Nephron progenitor cell (in vitro differentiated cells): ENCODE measurements at regions not wholly inside any gene's neighbourhood (a gene's known extent, or its start where the extent isn't known, plus 50 kb on each side); places are given as distances from the start of the nearest gene placed in this dataset.

Experiments
- DNase-seq: peaks from one replicate; pipeline ENCODE4 v3.0.0; 2021
- H3K27ac Mint-ChIP-seq: 2 replicates; pipeline ENCODE4 v1.8.0; 2021; ENCODE audit warnings: mild to moderate bottlenecking, moderate library complexity, mixed read lengths
- H3K27me3 Mint-ChIP-seq: 2 replicates; pipeline ENCODE4 v1.8.0; 2021; ENCODE audit warnings: mild to moderate bottlenecking, low read depth, mixed read lengths; ENCODE audit not compliant: poor library complexity
- H3K36me3 Mint-ChIP-seq: 2 replicates; pipeline ENCODE4 v1.8.0; 2021; ENCODE audit warnings: low read depth, mixed read lengths
- H3K4me1 Mint-ChIP-seq: 2 replicates; pipeline ENCODE4 v1.8.0; 2021; ENCODE audit warnings: mixed read lengths
- H3K4me3 Mint-ChIP-seq: 2 replicates; pipeline ENCODE4 v1.8.0; 2021; ENCODE audit warnings: mild to moderate bottlenecking, moderate library complexity, mixed read lengths
- H3K9me3 Mint-ChIP-seq: 2 replicates; pipeline ENCODE4 v1.8.0; 2021; ENCODE audit warnings: mild to moderate bottlenecking, moderate library complexity, mixed read lengths
- TF ChIP-seq, protein P1 (sequence below): fragments of 200-600 bp; sonication (generic); IDR thresholded peaks from 2 replicates; pipeline ENCODE4 v1.5.0; 2021; ENCODE audit warnings: antibody characterized with exemption

DNA sequence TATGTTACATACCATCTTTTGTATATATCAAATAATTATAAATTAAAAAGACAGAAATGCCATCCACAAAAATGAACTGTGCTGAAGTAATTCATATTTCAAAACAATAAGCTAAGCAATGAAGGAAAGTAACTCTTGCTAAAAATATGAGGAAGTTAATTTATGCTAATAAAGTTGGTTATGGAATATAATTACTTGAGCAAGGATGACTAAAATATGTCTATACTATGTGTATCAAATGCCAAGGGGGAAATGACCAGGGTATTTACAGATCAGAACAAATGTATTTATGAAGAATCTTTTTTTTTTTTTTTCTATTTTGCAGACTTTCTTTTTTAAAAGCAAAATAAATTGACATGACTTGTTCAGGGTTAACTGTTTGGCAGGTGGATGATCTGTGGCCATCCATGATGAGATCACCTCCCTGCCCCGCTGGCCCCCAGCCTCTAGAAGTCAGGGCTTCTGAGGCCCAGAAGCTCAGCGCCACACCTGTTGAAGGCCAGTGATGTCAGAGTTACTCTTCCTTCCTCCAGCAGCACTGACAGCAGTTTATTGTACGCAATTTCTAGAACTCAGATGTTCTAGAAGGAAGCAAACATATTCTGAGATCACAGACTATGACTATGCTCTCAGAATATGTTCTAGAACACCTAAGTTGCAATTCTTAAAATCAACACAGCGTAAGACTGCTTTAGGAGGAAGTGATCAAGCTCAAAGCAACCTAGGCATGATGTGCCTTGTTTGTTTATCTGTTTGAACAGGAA, 196.1 kb upstream of the KLF14 start:
- H3K9me3 Mint-ChIP-seq: no peaks in the 10 kb centered on the region
- TF ChIP-seq, protein P1, sequence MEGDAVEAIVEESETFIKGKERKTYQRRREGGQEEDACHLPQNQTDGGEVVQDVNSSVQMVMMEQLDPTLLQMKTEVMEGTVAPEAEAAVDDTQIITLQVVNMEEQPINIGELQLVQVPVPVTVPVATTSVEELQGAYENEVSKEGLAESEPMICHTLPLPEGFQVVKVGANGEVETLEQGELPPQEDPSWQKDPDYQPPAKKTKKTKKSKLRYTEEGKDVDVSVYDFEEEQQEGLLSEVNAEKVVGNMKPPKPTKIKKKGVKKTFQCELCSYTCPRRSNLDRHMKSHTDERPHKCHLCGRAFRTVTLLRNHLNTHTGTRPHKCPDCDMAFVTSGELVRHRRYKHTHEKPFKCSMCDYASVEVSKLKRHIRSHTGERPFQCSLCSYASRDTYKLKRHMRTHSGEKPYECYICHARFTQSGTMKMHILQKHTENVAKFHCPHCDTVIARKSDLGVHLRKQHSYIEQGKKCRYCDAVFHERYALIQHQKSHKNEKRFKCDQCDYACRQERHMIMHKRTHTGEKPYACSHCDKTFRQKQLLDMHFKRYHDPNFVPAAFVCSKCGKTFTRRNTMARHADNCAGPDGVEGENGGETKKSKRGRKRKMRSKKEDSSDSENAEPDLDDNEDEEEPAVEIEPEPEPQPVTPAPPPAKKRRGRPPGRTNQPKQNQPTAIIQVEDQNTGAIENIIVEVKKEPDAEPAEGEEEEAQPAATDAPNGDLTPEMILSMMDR: no peak
- DNase-seq: no peak
- H3K27me3 Mint-ChIP-seq: peaks cover 6% of the 10 kb centered on the region
- no peaks in the 10 kb centered on the region for H3K36me3 Mint-ChIP-seq
- H3K4me3 Mint-ChIP-seq: no peak overlapping the region
- H3K4me1 Mint-ChIP-seq: peaks cover 27% of the 10 kb centered on the region
- H3K27ac Mint-ChIP-seq: no peak overlapping the region

DNA sequence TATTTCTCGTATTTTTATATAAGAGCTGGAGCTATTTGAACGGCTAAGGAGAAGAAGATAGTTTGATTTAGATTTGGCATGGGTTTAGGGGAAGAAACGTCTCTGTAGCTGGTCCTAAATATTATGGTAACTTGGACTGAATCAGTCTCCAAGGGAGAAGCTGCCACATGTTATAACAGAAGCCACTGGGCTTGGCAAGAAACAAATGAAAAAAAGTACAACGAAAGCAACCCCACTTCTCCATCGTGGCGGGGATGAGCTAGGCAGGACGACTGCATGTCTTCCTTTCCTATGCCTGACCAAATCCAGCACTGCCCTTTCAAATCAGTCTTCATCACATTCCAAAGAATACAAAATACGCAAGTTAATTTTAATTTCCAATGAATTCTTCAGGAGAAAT, 196.7 kb upstream of the KLF14 start:
- H3K27ac Mint-ChIP-seq: no peak overlapping the region
- no peak overlapping the region for H3K4me3 Mint-ChIP-seq
- peaks cover 5% of the 10 kb centered on the region for H3K27me3 Mint-ChIP-seq
- TF ChIP-seq, protein P1: no peak
- no peaks in the 10 kb centered on the region for H3K9me3 Mint-ChIP-seq
- no peak for DNase-seq
- peaks cover 21% of the 10 kb centered on the region for H3K4me1 Mint-ChIP-seq
- H3K36me3 Mint-ChIP-seq: no peaks in the 10 kb centered on the region

DNA sequence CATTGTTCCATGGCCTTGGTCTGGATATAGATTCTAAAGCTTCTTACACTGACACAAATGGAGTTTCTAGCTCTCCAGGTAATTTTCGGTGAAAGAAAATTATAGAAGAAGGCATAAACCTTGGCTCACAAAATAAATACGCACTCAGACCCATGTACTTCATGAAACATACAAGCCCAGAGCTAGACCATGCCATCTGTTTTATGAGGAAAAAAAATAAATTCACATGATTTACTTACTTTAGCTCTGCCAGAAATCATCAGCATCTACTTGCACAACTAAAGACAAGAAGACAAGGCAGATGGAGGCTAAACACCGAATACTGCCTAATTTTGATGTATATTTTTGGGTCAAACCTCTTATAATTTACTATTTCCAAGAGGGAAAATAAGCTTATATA, 197.4 kb upstream of the KLF14 start:
- H3K36me3 Mint-ChIP-seq: no peaks in the 10 kb centered on the region
- no peak for DNase-seq
- no peak overlapping the region for H3K27ac Mint-ChIP-seq
- no peaks in the 10 kb centered on the region for H3K9me3 Mint-ChIP-seq
- H3K4me1 Mint-ChIP-seq: peaks cover 14% of the 10 kb centered on the region
- H3K4me3 Mint-ChIP-seq: no peak overlapping the region
- TF ChIP-seq, protein P1: no peak
- peaks cover 5% of the 10 kb centered on the region for H3K27me3 Mint-ChIP-seq

DNA sequence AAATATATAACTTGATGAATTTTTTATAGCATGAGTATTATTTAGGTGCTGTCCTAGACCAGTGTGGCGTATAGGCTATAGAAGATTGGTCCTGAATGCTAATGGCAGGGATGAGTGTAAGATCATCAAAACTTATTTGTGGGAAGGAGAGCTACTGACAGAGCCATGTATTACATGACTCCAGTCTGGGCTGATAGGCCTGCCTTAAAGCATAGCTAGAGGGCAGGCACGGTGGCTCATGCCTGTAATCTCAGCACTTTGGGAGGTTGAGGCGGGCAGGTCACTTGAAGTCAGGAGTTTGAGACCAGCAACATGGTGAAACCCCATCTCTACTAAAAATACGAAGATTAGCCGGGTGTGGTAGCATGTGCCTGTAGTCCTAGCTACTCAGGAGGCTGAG, 198.1 kb upstream of the KLF14 start:
- Mint-ChIP-seq H3K27me3 (peaks cover 5% of the 10 kb centered on the region), H3K36me3 (no peaks in the 10 kb centered on the region), H3K9me3 (no peaks in the 10 kb centered on the region), H3K4me3 (no peak overlapping the region), H3K4me1 (peaks cover 15% of the 10 kb centered on the region), H3K27ac (no peak overlapping the region)
- TF ChIP-seq, protein P1: no peak
- no peak for DNase-seq

DNA sequence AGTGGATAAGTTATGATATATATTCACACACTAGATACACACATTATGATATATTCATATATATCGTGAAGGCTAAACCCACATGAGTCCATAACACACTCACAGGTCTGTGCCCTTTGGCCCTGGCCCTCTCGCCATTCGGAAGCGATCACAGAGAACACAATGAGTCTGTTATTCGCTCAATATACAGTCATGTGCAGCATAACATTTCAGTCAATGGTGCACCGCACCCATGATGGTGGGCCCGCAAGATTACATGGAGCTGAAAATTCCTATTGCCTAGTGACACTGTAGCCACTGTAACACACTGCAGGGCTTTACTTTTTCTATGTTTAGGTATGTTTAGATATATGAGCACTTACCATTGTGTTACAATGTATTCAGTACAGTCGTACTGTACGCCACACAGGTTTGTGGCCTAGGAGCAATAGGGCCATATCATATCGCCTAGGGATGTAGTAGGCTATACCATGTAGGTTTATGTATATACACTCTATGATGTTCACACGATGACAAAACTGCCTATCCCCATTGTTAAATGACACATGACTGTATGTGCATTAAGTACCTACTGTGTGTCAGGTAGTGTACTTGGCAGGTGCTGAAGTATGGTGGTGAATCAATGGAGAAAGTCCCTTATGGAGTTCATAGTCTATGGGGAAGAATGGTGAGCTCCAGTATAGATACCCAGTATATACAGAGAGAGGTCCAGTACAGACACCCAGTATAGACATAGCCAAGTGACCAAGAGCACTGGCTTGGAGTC, 198.8 kb upstream of the KLF14 start:
- TF ChIP-seq, protein P1: no peak
- no peak for DNase-seq
- Mint-ChIP-seq H3K27me3 (peaks cover 5% of the 10 kb centered on the region), H3K9me3 (no peaks in the 10 kb centered on the region), H3K27ac (no peak overlapping the region), H3K4me3 (no peak overlapping the region), H3K36me3 (no peaks in the 10 kb centered on the region), H3K4me1 (peaks cover 7% of the 10 kb centered on the region)
